B cell (primary cell): ENCODE measurements at regions not wholly inside any gene's neighbourhood (a gene's known extent, or its start where the extent isn't known, plus 50 kb on each side); places are given as distances from the start of the nearest gene placed in this dataset.

Source experiments
- ATAC-seq: fragments of 200-7000 bp; cut with Tn5 transposase; one replicate; pipeline ENCODE4 v1.10.0; 2021; ENCODE audit warnings: low read depth, mild to moderate bottlenecking, moderate number of reproducible peaks, moderate library complexity
- CTCF ChIA-PET: fragments of 350-600 bp; sonication (Branson Sonifier 250); formaldehyde crosslinking; loops from one replicate; lab custom pipeline; 2021; ENCODE audit warnings: antibody characterized with exemption, inconsistent platforms; lab: Charles Lee
- POLR2A ChIA-PET: fragments of 350-600 bp; sonication (Branson Sonifier 250); formaldehyde crosslinking; loops from one replicate; lab custom pipeline; 2021; ENCODE audit warnings: antibody characterized with exemption; lab: Charles Lee
- DNase-seq: peaks from one replicate; pipeline ENCODE4 v3.0.0; 2013
- H2AFZ ChIP-seq: 2 replicates; pipeline ENCODE4 v1.6.1; 2012; ENCODE audit warnings: mild to moderate bottlenecking, low read depth, low read length; ENCODE audit not compliant: insufficient read depth, poor library complexity, severe bottlenecking
- H3K27ac ChIP-seq, 2 donors: 1 replicate in 1 of 2; 2 replicates in 1 of 2; pipeline ENCODE4 v1.5.1; 2012 to 2013; ENCODE audit warnings: low read length in 2 of 2, mild to moderate bottlenecking in 2 of 2, moderate library complexity in 1 of 2
- H3K27me3 ChIP-seq, 4 experiments: fragments of 200-600 bp in 1 of 4; sonication (generic) in 1 of 4; replicated peaks in 1 of 4; 1 replicate in 2 of 4; 2 replicates in 2 of 4; pipeline versions ENCODE4 v1.6.1 to v1.7.0; 2013 to 2016; ENCODE audit warnings: low read length in 3 of 4, mild to moderate bottlenecking in 2 of 4, mixed read lengths in 1 of 4, moderate library complexity in 1 of 4; ENCODE audit not compliant: insufficient read depth in 4 of 4, control insufficient read depth in 3 of 4; ENCODE audit errors: control extremely low read depth in 1 of 4
- H3K36me3 ChIP-seq, 2 experiments: replicated peaks in 1 of 2; 1 replicate in 1 of 2; 2 replicates in 1 of 2; pipeline versions ENCODE4 v1.6.1 to v1.7.1; 2013; ENCODE audit warnings: low read length in 1 of 2; ENCODE audit not compliant: insufficient read depth in 2 of 2, control insufficient read depth in 1 of 2; ENCODE audit errors: control extremely low read depth in 1 of 2, extremely low read depth in 1 of 2
- H3K4me1 ChIP-seq, 2 donors: fragments of 200-600 bp in 1 of 2; sonication (generic) in 1 of 2; 1 replicate in 1 of 2; 2 replicates in 1 of 2; pipeline versions ENCODE4 v1.5.1 to v1.6.1; 2013 to 2017; ENCODE audit warnings: low read length in 2 of 2; ENCODE audit not compliant: control insufficient read depth in 2 of 2, insufficient read depth in 2 of 2
- H3K4me2 ChIP-seq: replicated peaks from 2 replicates; pipeline ENCODE3; 2012; ENCODE audit warnings: mild to moderate bottlenecking, low read depth, low read length; ENCODE audit not compliant: poor library complexity, severe bottlenecking
- H3K4me3 ChIP-seq, 5 experiments: fragments of 200-600 bp in 1 of 5; sonication (generic) in 1 of 5; 1 replicate in 3 of 5; 2 replicates in 2 of 5; pipeline versions ENCODE4 v1.5.1 to v1.7.0; 2011 to 2016; ENCODE audit warnings: low read length in 4 of 5, mild to moderate bottlenecking in 4 of 5, low read depth in 2 of 5, control low read depth in 1 of 5, moderate library complexity in 1 of 5; ENCODE audit not compliant: insufficient read depth in 1 of 5; ENCODE audit errors: control extremely low read depth in 1 of 5, extremely low read depth in 1 of 5
- H3K79me2 ChIP-seq: fragments of 200-600 bp; sonication (generic); one replicate; pipeline ENCODE4 v1.6.0; 2016; ENCODE audit warnings: low read length; ENCODE audit not compliant: control insufficient read depth, insufficient read depth
- H3K9ac ChIP-seq: fragments of 200-600 bp; sonication (generic); 2 replicates; pipeline ENCODE4 v1.6.1; 2017; ENCODE audit warnings: mild to moderate bottlenecking, low read length, moderate library complexity
- H3K9me3 ChIP-seq, 3 donors: one replicate each; pipeline versions ENCODE4 v1.6.1 to v1.7.1; 2013; ENCODE audit warnings: low read length in 2 of 3; ENCODE audit not compliant: control insufficient read depth in 2 of 3, insufficient read depth in 1 of 3; ENCODE audit errors: control extremely low read depth in 1 of 3
- H4K20me1 ChIP-seq: 2 replicates; pipeline ENCODE4 v1.6.0; 2012; ENCODE audit warnings: mild to moderate bottlenecking, low read length; ENCODE audit not compliant: insufficient read depth, control insufficient read depth, poor library complexity, severe bottlenecking
- H3K27ac Mint-ChIP-seq: one replicate; pipeline ENCODE4 v1.8.0; 2021; ENCODE audit warnings: mixed read lengths
- H3K27me3 Mint-ChIP-seq: one replicate; pipeline ENCODE4 v1.8.0; 2021; ENCODE audit warnings: mixed read lengths
- H3K4me1 Mint-ChIP-seq: one replicate; pipeline ENCODE4 v1.8.0; 2021; ENCODE audit warnings: mixed read lengths
- H3K4me3 Mint-ChIP-seq: one replicate; pipeline ENCODE4 v1.8.0; 2021; ENCODE audit warnings: mixed read lengths
- H3K9me3 Mint-ChIP-seq: one replicate; pipeline ENCODE4 v1.8.0; 2022; ENCODE audit warnings: mixed read lengths; ENCODE audit not compliant: insufficient read depth
- EZH2 ChIP-seq: IDR thresholded peaks from 2 replicates; pipeline ENCODE4 v1.6.1; 2012; ENCODE audit warnings: borderline replicate concordance, low read depth, mild to moderate bottlenecking, moderate library complexity, low read length; ENCODE audit not compliant: insufficient read depth, poor library complexity, severe bottlenecking
- whole genome bisulfite sequencing: methylation state at CpG from one replicate; pipeline ENCODE4 v1.1.5; 2013; ENCODE audit warnings: missing lambda C conversion rate; ENCODE audit not compliant: insufficient coverage; 5-methylcytosine and 5-hydroxymethylcytosine counted together
- intact Hi-C: fragments of 100-400 bp; cut with micrococcal nuclease; formaldehyde crosslinking; loops from one replicate; pipeline ENCODE4 v1.10.0; 2022
- TF ChIP-seq, protein P1 (sequence below): fragments of 200-600 bp; IDR thresholded peaks from one replicate; pipeline ENCODE4 v1.8.0; 2022; ENCODE audit warnings: antibody characterized with exemption, mild to moderate bottlenecking

- Mint-ChIP-seq H3K4me1 (no peaks in the 10 kb centered on the region), H3K9me3 (peaks cover 4% of the 10 kb centered on the region), H3K4me3 (no peak overlapping the region), H3K27me3 (no peaks in the 10 kb centered on the region), H3K27ac (no peak overlapping the region)
- Histone ChIP-seq H3K27ac (no peak overlapping the region), H2AFZ (no peak overlapping the region), H3K9ac (no peak overlapping the region), H3K36me3 (no peaks in the 10 kb centered on the region), H3K27me3 (no peaks in the 10 kb centered on the region), H3K79me2 (no peaks in the 10 kb centered on the region), H3K9me3 (no peaks in the 10 kb centered on the region), H3K4me3 (no peak overlapping the region), H4K20me1 (no peaks in the 10 kb centered on the region), H3K4me1 (no peaks in the 10 kb centered on the region), H3K4me2 (no peak overlapping the region)
- no peak for DNase-seq
- ChIA-PET CTCF (no interaction called here), POLR2A (no interaction called here)
- no peak for ATAC-seq
- 95% methylated on average over 2 of the region's 4 CpGs for WGBS
- TF ChIP-seq EZH2 = no peak
- TF ChIP-seq, protein P1, sequence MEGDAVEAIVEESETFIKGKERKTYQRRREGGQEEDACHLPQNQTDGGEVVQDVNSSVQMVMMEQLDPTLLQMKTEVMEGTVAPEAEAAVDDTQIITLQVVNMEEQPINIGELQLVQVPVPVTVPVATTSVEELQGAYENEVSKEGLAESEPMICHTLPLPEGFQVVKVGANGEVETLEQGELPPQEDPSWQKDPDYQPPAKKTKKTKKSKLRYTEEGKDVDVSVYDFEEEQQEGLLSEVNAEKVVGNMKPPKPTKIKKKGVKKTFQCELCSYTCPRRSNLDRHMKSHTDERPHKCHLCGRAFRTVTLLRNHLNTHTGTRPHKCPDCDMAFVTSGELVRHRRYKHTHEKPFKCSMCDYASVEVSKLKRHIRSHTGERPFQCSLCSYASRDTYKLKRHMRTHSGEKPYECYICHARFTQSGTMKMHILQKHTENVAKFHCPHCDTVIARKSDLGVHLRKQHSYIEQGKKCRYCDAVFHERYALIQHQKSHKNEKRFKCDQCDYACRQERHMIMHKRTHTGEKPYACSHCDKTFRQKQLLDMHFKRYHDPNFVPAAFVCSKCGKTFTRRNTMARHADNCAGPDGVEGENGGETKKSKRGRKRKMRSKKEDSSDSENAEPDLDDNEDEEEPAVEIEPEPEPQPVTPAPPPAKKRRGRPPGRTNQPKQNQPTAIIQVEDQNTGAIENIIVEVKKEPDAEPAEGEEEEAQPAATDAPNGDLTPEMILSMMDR = no peak
- intact Hi-C loops = no loop called here
Measured at GRCh38 chr7:109752068-109752467, 1182.4 kb downstream of the DNAJB9 start.

DNA sequence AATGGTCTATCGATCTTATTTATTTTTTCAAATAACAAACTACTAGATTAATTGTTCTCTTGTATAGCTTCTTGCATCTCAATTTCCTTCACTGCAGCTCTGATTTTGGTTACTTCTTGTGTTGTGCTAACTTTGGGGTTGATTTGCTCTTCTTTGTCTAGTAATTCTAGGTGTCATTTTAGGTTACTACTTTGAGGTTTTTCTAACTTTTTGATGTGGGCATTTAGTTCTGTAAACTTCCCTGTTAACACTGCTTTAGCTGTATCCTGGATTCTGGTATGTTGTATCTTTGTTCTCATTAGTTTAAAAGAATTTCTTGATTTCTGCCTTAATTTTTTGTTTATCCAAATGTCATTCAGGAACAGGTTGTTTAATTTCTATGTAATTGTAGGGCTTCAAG is 1188.0 kb downstream of the DNAJB9 start:
- Histone ChIP-seq H3K4me1 (no peaks in the 10 kb centered on the region), H3K9me3 (peaks cover 0 to 14% (median 0%) of the 10 kb centered on the region in 3 donors), H4K20me1 (no peaks in the 10 kb centered on the region), H3K4me3 (no peak overlapping the region), H2AFZ (no peak overlapping the region), H3K27me3 (no peaks in the 10 kb centered on the region), H3K27ac (no peak overlapping the region), H3K79me2 (no peaks in the 10 kb centered on the region), H3K4me2 (no peak overlapping the region), H3K9ac (no peak overlapping the region), H3K36me3 (no peaks in the 10 kb centered on the region)
- CTCF ChIA-PET = no interaction called here
- DNase-seq = no peak
- TF ChIP-seq, protein P1 = no peak
- TF ChIP-seq EZH2 = no peak
- intact Hi-C loops = no loop called here
- no peaks in the 10 kb centered on the region for H3K27me3 Mint-ChIP-seq
- POLR2A ChIA-PET = no interaction called here
- no peaks in the 10 kb centered on the region for H3K4me1 Mint-ChIP-seq
- no peak overlapping the region for H3K27ac Mint-ChIP-seq
- no peak overlapping the region for H3K4me3 Mint-ChIP-seq
- no CpG with 5 or more reads among the region's 1 CpG for WGBS
- ATAC-seq = no peak
- peaks cover 7% of the 10 kb centered on the region for H3K9me3 Mint-ChIP-seq
